ENCODE measurements at regions not wholly inside any gene's neighbourhood (a gene's known extent, or its start where the extent isn't known, plus 50 kb on each side); places are given as distances from the start of the nearest gene placed in this dataset.

GRCh38 chr14:34335968-34336367, 126.1 kb downstream of the SPTSSA start:
- TF ChIP-seq CTCF (IDR thresholded peaks at IDR 0.05; ENCODE audit: low read depth, low read length), result no peak
- H3K4me3 ChIP-seq (ENCODE audit: low read depth, low read length), result no peak overlapping the region

- no peak overlapping the region for H3K4me3 ChIP-seq (ENCODE audit: low read depth, low read length)
- no peak for TF ChIP-seq CTCF (IDR thresholded peaks at IDR 0.05; ENCODE audit: low read depth, low read length)
Observed at GRCh38 chr14:34334329-34334728, 127.7 kb downstream of the SPTSSA start.

- TF ChIP-seq CTCF (IDR thresholded peaks at IDR 0.05; ENCODE audit: low read depth, low read length), result peak; percentile 68
- no peak overlapping the region for H3K4me3 ChIP-seq (ENCODE audit: low read depth, low read length)
Observed at GRCh38 chr14:34331728-34332623, 130.1 kb downstream of the SPTSSA start.

- no peak for TF ChIP-seq CTCF (IDR thresholded peaks at IDR 0.05; ENCODE audit: low read depth, low read length)
- H3K4me3 ChIP-seq (ENCODE audit: low read depth, low read length), result no peak overlapping the region
Observed at GRCh38 chr14:34330846-34331245, 131.2 kb downstream of the SPTSSA start.

- H3K4me3 ChIP-seq (ENCODE audit: low read depth, low read length), result no peak overlapping the region
- TF ChIP-seq CTCF (IDR thresholded peaks at IDR 0.05; ENCODE audit: low read depth, low read length), result no peak
Observed at GRCh38 chr14:34329301-34329700, 132.7 kb downstream of the SPTSSA start.

GRCh38 chr14:34328178-34328577, 133.9 kb downstream of the SPTSSA start:
- H3K4me3 ChIP-seq (ENCODE audit: low read depth, low read length), result no peak overlapping the region
- TF ChIP-seq CTCF (IDR thresholded peaks at IDR 0.05; ENCODE audit: low read depth, low read length), result no peak

- TF ChIP-seq CTCF (IDR thresholded peaks at IDR 0.05; ENCODE audit: low read depth, low read length), result no peak
- no peak overlapping the region for H3K4me3 ChIP-seq (ENCODE audit: low read depth, low read length)
Observed at GRCh38 chr14:34325493-34325892, 136.5 kb downstream of the SPTSSA start.
